ENCODE measurements at regions not wholly inside any gene's neighbourhood (a gene's known extent, or its start where the extent isn't known, plus 50 kb on each side); places are given as distances from the start of the nearest gene placed in this dataset.
A peak's percentile ranks its signal among the peaks of the same experiment; 100 is the strongest.

DNA sequence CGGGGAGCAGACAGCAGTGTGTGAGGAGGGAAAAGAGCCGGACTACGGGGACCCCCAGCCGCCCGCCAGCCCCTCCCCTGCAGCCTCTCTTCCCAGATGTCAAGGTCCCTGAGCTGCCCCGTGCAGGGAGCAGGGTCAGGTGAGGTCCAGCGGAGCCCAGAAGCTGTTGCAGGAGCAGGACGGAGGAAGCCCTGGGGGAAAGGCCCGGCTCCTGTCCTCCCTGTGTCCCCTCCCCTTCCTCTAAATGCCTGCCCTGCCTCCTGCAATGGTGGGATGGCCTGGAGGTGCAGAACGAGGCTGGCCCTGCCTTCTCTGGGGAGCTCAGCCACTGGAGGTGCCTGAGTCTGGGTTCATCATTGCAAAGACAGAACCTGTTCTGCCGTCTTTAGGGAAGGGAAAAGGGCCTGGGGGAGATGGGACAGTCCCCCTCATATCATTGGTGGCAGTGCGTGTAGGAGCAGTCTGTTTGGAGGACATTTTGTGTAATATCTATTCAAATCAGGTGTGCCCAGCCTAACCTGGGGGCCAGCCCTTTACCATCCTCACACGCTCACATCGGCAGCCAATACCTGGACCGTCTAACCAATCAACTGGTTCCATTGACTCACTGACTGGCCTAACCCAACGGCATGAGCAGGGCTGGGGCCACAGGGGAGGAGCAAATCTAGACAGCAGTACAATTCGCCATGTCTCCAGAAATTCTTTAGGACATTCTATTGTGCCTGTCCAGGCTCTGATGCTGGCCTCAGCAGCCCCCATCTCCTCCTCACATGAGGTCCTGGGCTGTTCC lies 364.1 kb upstream of the SFSWAP start:
- no peak for DNase-seq

DNA sequence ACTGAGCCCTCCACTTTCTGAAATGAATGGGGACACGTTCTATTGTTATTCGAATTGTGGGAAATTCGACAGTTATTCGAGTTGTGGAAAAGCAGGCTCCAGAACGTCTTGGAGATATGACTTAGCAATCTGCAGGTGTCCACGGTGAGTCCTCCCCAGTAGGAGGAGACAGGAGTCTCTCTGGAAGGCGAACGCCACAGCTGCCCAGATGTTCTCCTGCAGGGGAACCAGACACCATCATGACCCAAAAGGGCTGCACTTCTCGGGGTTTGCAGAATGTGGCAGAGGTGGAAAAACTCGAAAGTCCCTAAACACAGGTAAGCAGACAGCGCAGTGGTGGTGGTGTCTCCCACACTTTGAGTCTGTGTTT lies 363.6 kb upstream of the SFSWAP start:
- no peak for DNase-seq

DNA sequence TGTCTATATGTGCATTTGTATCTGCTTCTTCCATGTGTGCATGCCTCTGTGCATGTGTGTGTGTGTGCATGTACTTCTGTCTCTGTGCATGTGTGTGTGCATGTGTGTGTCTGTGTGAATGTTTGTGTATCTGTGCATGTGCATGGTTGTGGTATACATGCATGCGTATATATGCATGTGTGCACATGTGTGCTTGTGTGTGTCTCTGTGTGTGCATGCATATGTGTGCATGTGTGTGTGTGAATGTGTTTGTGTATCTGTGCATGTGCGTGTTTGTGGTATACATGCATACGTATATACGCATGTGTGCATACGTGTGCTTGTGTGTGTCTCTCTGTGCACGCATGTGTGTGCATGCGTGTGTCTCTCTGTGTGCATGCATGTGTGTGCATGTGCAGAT lies 363.2 kb upstream of the SFSWAP start:
- no peak for DNase-seq

DNA sequence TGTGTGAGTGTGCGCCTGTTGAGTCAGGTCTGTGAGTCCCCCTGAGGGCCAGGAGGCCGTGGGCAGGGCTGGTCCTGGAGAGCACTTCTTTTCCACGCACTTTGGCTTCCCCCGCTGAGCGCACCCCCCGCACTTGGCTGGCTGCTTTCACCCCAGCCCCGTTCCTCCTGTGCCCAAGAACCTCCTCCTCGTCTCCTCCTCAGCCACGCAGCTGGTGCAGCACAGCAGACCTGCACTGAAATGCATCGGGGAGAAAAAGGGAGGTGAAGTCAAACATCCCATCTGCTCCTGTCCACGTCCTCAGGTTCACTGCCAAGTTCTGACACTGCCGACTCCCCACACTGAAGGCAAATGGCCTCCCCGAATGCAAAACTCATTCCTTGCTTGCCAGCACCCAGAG lies 362.7 kb upstream of the SFSWAP start:
- DNase-seq, result no peak

DNA sequence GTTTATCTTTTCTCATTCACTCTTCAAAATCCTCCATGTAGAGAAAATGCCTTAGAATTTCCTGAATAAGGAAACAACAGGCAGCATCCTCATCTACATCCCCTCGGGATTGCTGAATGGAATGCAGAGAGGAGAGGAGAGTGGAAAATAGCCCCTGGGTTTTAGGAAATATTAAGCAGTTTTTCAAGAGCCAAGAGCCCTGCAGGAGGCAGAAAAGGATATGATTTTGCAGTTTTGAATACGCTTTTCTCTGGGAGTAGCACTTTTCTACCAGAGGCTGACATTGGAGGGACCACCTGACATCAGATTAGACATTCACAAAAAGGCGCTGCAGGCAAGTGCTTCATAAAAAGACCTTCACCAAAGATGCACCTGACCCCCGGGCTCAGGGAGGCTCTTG lies 362.2 kb upstream of the SFSWAP start:
- DNase-seq, result peak; percentile 46

DNA sequence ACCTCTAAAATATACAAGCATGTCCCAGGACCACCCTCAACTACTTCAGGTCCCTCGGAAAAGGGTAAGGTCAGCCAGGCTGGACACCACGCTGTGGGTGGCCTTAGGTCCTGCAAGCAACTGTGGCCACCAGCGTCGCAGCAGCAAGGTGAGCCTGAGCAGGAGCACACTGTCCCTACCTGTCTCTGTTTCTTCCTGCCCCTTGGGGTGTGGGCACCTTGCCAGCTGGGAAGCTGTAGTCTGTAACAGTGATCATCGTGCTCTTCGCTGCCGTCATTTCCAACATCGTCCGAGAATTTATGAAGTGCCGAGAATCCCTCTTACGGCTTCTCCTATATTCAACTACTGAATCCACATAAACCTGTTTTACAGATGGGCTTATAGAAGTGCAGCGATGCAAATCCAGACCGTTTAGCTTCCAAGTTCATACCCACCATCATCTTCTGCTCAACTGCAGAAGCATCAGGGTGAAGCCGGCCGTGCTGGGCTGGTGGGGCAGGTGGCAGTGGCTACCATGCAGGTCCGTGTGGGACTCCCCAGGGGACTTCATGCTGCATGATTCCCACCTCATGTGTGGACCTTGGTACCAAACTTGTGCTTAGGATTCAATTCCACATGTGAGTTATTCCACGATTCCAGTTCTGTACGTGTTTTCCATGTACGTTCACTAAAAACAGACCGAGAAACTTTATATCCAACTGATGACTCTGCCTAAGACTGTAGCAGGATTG lies 361.3 kb upstream of the SFSWAP start:
- DNase-seq, result no peak

DNA sequence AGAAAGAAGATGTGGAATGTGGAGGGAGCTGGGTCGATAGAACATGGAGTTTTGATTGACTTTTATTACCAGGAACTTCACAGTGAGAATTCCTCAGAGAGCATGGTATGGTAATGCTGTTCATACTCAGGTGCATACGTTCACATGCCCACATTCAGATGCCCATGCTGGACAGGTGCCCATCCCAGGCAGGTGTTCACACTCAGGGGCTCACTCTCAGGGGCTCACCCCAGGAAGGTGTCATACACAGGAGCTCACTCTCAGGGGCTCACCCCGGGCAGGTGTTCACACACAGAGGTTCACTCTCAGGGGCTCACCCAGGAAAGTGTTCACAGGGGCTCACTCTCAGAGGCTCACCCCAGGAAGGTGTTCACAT lies 360.0 kb upstream of the SFSWAP start:
- no peak for DNase-seq

DNA sequence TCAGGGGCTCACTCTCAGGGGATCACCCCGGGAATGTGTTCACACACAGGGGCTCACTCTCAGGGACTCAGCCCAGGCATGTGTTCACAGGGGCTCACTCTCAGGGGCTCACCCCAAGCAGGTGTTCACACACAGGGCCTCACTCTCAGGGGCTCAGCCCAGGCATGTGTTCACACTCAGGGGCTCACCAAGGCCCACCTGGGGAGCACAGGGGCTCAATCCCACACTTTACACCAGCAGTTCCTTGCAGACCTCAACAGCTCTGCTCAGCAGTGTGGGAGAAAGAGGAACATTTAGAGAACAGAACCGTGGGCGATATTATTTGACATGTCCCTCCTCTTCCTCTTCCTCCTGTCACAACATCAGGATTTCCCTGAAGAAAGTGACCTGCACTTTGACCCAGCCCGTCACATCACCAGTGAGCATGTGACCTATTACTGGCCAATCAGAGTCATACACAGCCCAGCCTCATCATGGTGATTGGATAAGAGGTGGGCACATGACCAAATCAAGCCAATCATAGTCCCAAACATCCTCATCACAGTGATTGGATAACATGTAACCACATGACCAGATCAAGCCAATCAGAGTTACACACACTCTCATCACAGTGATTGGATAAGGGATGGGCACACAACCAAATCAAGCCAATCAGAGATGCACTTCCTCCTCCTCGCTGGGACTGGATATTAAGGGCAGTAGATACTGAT lies 359.4 kb upstream of the SFSWAP start:
- DNase-seq, result no peak

DNA sequence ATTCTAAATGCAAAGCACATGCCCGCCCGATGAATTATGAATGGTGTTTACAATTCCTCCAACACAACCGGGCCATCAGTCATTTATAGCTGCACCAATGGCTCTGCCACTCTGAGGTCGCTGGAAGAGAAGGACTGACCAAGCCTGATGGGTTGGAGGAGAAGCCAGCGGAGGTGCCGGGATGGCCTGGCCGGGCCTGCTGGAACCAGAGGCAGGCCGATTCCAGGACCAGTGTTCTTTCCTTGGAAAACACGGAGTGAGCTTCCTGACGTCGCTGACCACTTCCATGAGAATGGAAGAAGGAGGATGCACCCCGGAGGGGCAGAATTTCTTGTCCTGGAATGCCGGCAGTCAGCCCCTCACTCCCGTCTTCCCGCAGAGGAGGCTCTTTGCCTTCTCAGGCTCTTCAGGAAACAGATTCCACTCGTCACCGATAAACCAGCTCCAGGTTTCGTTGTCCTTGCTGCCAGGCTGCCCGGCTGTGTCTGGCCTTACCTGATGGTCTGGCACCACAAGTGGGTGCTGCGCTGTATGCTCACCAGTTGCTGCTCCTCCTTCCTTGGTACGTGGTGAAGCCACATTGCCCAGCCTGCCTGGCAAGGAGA lies 358.5 kb upstream of the SFSWAP start:
- DNase-seq, result no peak

DNA sequence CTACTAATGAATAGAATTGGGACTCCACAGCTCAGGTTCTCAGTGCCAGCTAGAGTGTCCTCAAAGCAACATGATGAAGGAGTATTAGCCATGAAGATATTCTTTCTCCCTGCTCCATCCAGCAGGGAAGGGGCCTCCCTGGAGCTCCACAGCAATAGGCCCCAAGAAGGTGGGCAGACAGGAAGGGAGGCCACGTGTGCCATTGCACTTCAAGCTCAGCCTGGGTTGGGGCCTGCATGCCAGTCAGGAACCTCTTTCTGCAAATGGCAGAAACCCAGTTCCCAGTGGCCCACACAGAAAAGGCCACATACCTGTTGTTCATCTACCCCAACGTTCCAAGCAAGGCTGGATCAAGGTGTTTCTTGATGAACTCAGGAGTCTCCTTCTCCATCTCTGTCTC lies 357.5 kb upstream of the SFSWAP start:
- DNase-seq, result no peak

DNA sequence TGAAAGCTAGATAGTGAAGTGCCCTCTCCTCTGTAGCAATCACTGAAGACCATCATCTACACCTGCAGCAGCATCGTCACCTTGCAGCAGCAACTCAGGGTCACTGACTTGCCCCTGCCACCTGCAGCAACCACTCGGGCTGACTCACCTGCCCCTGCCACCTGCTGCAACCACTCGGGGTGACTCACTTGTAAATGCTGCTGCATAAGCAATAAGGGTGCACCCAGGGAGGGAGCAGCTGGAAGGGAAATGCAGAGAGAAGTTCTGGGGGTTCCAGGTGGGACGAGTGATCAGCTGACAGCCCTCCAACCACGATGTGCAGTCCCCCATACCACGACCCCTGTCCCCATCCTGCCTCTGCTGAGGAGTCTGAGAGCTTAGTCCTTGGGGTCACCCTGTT lies 357.1 kb upstream of the SFSWAP start:
- DNase-seq, result no peak

DNA sequence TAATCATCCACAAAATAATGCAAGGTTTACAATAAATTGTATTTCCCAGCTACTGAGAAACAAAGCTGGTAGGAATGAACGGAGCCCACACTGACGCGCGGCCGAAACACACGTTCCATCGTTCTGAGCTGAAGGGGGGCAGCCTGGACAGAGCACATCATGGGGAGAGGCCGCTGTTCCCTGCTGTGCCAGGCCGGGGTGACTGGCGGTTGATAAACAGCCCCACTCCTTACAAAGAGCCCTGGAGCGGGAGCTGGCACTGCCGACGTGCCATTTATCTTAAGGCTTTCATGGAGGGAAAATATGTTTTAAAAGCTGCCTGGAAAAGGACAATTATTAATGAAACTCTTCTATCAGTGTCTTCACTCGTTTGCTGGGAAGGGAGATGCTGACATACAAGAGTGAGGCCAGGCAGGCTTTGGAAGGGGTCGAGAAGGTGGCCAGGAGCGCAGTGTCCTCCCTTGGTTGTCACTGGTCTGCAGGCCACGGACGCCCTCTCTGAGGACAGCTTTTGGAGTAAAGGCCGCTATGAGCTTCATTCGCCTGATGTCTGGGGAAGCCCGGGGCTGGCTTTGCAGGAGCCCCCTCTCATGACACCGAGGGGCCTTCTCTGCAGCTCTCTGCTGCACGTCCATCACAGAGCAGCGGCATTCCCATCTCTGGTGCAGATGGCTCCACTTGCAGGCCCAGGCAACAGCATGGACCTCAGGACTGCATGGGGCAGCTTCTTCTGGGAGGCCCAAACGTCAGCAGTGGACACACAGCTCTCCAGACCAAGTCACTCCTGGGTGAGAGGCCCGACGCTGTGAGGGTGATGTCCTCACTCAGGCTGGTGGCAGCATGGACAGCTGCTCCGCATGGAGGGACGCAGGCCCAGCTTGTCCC lies 355.3 kb upstream of the SFSWAP start:
- DNase-seq, result no peak

DNA sequence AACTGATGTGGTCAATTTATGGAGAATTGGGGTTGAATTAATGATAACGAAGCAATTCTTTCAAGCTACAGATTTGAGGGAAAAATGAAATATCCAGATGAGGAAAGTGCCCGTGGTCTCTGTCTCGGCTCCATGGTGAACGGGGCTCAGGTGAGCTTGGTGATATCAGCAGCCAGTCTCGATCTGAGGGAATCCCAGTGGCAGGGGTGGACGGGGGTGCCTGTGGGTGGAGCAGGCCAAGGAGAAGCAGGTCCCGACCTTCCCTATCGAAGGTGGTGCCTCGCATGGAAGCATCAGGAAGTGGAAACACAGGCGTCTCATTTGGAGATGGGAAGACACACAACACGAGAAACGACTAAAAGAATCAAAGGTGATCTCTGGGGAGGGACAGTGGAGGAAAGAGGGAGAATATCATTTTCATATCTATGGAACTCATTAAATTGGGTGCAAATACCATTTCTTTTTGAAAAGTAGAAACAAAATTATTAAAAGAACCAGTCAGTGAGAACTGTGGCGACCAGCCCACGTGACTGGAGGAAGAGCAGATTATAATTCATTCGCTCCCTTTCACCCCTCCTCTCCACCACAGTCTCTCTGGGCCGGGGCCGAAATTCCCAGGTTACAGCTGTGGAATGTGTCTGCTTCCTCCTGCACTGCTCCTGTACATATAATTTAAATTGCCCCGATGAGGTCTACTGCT lies 354.3 kb upstream of the SFSWAP start:
- no peak for DNase-seq

DNA sequence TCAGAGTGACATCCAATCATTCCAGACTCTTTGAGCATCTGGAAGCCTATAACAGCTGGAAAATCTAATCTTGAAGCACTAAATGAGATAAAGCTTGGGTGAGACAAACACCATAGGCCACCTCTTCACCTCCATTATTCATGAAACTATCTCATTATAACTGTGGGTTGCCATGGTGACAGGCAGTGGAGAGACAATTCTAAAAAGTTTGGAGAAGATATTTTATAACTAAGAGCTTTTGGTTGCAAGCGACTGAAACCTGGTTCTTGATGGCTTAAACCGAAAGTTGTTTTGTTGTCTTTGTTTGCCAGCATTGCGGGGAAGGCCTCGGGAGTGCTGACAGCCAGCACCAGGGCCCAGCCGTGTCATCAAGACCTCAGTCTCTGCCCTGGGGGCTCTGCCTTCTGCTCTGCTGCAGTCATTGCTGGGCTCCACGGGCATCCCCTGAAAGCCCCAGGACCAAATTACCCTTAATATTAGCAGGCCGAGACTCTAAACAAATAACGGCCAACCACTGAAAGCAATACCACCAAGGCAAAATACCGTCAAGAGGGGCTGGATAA lies 353.6 kb upstream of the SFSWAP start:
- DNase-seq, result no peak

DNA sequence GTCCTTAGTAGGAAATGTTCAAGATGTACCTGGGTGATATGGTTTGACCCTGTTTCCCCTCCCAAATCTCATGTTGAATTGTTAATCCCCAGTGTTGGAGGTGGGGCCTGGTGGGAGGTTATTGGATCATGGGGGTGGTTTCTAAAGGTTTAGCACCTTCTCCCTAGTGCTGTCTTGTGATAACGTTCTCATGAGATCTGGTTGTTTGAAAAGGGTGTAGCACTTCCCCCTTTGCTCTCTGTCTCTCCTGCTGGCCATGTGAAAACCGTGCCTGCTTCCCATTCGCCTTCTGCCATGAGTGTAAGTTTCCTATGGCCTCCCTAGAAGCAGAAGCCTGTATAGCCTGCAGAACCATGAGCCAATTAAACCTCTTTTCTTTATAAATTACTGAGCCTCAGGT lies 353.0 kb upstream of the SFSWAP start:
- DNase-seq, result no peak

DNA sequence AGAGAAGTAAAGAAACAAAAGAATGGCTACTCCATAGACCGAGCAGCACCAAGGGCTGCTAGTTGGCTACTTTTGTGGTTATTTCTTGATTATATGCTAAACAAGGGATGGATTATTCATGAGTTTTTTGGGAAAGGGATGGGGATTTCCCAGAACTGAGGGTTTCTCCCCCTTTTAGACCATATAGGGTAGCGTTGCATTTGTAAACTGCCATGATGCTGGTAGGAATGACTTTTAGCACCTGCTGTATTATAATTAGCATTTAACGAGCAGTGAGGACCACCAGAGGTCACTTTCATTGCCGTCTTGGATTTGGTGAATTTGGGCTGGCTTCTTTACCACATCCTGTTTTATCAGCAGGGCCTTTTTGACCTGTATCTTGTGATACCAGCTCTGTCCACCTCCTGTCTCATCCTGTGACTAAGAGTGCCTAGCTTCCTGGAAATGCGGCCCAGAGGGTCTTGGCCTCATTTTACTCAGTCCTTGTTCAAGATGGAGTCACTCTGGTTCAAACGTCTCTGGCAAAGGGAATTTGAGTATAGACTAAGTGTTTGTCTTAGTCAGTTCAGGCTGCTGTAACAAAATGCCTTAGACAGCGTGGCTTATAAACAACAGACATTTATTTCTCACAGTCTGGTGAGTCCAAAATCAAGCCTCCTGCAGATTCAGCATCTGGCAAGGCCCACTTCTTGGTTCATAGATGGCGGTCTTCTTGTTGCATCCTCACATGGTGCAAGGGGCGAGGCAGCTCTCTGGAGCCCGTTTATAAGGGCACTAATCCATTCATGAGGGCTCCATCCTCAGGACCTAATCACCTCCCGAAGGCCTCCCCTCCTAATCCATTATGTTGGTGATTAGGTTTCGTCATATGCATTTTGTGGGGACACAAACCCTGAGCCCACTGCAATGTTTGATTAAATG lies 348.3 kb upstream of the SFSWAP start:
- no peak for DNase-seq

DNA sequence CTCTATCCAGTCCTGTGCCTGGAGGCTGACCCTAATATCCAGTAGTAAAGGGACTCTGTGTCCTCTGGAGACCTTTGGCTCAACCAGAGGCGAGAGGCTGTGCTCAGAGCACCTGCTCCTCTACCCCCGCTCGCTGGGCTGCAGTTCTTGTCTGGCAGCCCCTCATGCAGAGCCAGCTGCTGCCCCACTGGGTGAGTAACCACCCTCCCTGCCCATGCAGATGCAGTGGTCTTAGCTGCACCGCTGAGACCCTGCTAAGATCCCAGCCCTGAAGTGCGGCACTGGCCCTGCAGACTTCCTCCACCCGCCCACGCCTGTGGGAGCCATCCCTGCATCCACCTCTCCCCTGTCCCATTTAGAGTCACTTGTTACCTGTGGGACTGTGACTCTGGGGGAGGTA lies 347.5 kb upstream of the SFSWAP start:
- no peak for DNase-seq

DNA sequence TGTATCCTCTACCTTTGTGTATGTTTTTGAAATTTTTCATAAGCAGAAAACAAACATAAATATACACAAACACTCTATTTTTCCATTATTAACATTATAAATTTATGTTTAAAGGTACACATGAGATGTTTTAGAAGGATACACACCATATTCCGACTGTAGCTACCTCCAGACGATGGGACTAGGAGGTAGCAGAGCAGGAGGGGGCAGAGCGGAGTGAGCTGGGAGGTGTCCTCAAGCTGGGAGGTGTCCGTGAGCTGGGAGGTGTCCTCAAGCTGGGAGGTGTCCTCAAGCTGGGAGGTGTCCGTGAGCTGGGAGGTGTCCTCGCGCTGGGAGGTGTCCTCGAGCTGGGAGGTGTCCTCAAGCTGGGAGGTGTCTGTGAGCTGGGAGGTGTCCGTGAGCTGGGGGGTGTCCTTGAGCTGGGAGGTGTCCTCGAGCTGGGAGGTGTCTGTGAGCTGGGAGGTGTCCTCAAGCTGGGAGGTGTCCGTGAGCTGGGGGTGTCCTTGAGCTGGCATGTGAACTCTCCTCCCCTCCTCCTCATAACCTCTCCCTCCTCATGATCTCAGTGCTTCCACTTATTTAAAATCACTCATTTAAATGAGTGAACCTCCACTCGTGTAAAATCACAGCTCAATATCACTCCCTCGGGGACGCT lies 346.9 kb upstream of the SFSWAP start:
- DNase-seq, result no peak

DNA sequence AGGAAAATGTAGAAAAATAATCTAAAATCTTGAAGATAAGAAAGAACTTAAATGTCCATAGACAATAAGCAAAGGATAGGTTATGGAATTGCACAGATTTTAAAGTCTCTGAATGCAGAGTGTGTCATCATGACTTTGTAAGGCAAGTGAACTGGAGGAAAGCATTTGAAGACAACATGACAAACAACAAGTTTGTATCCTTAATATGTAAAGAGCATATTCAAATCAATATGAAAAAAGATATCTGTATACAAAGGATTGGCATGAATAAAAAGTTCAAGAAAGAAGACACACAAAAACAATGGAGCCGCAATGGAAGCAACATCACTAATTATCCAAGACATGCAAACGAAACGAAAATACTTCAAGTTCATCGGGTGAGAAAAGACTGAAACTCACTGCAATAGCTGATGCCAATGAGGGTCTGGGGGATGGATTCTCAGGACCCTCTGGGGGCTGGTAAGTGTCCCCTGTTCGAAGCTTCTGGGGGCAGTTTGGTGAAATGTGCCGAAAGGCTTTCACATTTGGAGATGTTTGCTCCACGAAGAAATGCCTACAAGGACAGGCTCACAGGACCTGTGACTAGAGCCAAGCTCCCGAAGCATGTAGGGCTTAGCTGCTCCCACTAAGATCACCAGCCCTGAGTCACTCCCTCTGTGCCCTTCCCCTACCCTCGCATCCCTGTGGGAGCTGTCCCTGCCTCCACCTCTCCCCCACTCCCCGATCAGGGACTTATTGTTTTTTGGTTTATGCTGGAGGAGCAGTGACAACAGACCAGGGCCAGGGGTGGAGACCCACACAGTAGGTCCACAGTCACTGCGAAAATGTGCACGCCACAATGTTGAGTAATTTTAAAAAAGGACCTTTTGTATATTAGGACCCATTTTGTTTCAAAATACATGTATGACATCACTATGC lies 345.7 kb upstream of the SFSWAP start:
- no peak for DNase-seq

Data from eye (tissue), 1 donor.